CD14-positive monocyte (primary cell): ENCODE measurements at regions not wholly inside any gene's neighbourhood (a gene's known extent, or its start where the extent isn't known, plus 50 kb on each side); places are given as distances from the start of the nearest gene placed in this dataset.
A peak's percentile ranks its signal among the peaks of the same experiment; 100 is the strongest.
"Not testable (repeated sequence)": the region's sequence is repeated elsewhere in the genome, so short reads cannot be mapped to it uniquely, and the experiment has no call there.

Experiments
- DNase-seq, 3 donors: peaks; one replicate each; pipeline ENCODE4 v3.0.0-alpha.2; 2011 to 2022
- H2AFZ ChIP-seq: 2 replicates; pipeline ENCODE4 v1.6.0; 2012; ENCODE audit warnings: mild to moderate bottlenecking, low read depth, low read length, inconsistent platforms; ENCODE audit not compliant: insufficient read depth, poor library complexity, severe bottlenecking
- H3K27ac ChIP-seq, 2 donors: 1 replicate in 1 of 2; 2 replicates in 1 of 2; pipeline ENCODE4 v1.5.1; 2012 to 2013; ENCODE audit warnings: low read length in 2 of 2, control low read depth in 1 of 2, inconsistent platforms in 1 of 2, low read depth in 1 of 2, mild to moderate bottlenecking in 1 of 2
- H3K27me3 ChIP-seq, 2 donors: one replicate each; pipeline versions ENCODE4 v1.6.0 to v1.6.1; 2011 to 2013; ENCODE audit warnings: low read length in 2 of 2; ENCODE audit not compliant: control insufficient read depth in 2 of 2, insufficient read depth in 2 of 2
- H3K36me3 ChIP-seq, 2 donors: replicated peaks in 1 of 2; 1 replicate in 1 of 2; 2 replicates in 1 of 2; pipeline versions ENCODE4 v1.5.1 to v1.6.1; 2012 to 2013; ENCODE audit warnings: low read length in 2 of 2, control low read depth in 1 of 2, inconsistent platforms in 1 of 2, mild to moderate bottlenecking in 1 of 2; ENCODE audit not compliant: insufficient read depth in 2 of 2, control insufficient read depth in 1 of 2
- H3K4me1 ChIP-seq, 2 donors: 1 replicate in 1 of 2; 2 replicates in 1 of 2; pipeline versions ENCODE4 v1.5.1 to v1.6.1; 2012 to 2013; ENCODE audit warnings: low read length in 2 of 2, control low read depth in 1 of 2, inconsistent platforms in 1 of 2, mild to moderate bottlenecking in 1 of 2, moderate library complexity in 1 of 2; ENCODE audit not compliant: insufficient read depth in 2 of 2, control insufficient read depth in 1 of 2
- H3K4me2 ChIP-seq: replicated peaks from 2 replicates; pipeline ENCODE3; 2012; ENCODE audit warnings: low read length, moderate library complexity, mild to moderate bottlenecking; ENCODE audit not compliant: poor library complexity, severe bottlenecking; ENCODE audit errors: extremely low read depth
- H3K4me3 ChIP-seq, 3 experiments: fragments of 200-600 bp in 1 of 3; sonication (generic) in 1 of 3; replicated peaks in 1 of 3; 1 replicate in 2 of 3; 2 replicates in 1 of 3; pipeline ENCODE4 v1.5.1; 2011 to 2013; ENCODE audit warnings: low read length in 3 of 3, mild to moderate bottlenecking in 3 of 3, control low read depth in 2 of 3, low read depth in 2 of 3, inconsistent platforms in 1 of 3, moderate library complexity in 1 of 3
- H3K79me2 ChIP-seq: 2 replicates; pipeline ENCODE4 v1.6.0; 2012; ENCODE audit warnings: mild to moderate bottlenecking, control low read depth, inconsistent platforms, low read length, moderate library complexity; ENCODE audit not compliant: insufficient read depth
- H3K9ac ChIP-seq: 2 replicates; pipeline ENCODE4 v1.6.0; 2017; ENCODE audit warnings: low read length, mild to moderate bottlenecking; ENCODE audit not compliant: insufficient read depth, poor library complexity, severe bottlenecking
- H3K9me3 ChIP-seq, 2 donors: replicated peaks in 1 of 2; 1 replicate in 1 of 2; 2 replicates in 1 of 2; pipeline versions ENCODE4 v1.5.1 to v1.6.1; 2012 to 2013; ENCODE audit warnings: low read length in 2 of 2, control low read depth in 1 of 2; ENCODE audit not compliant: control insufficient read depth in 1 of 2, insufficient read depth in 1 of 2
- H4K20me1 ChIP-seq: 2 replicates; pipeline ENCODE4 v1.6.0; 2012; ENCODE audit warnings: mild to moderate bottlenecking, low read length, control low read depth, moderate library complexity; ENCODE audit not compliant: insufficient read depth
- H3K27ac Mint-ChIP-seq, 7 donors: one replicate each; pipeline ENCODE4 v1.8.0; 2020; ENCODE audit warnings: mild to moderate bottlenecking in 7 of 7, mixed read lengths in 7 of 7, moderate library complexity in 6 of 7, inconsistent platforms in 2 of 7
- H3K27me3 Mint-ChIP-seq, 3 donors: one replicate each; pipeline ENCODE4 v1.8.0; 2021 to 2022; ENCODE audit warnings: low read depth in 3 of 3, mild to moderate bottlenecking in 3 of 3, mixed read lengths in 3 of 3, moderate library complexity in 3 of 3, inconsistent platforms in 1 of 3
- H3K36me3 Mint-ChIP-seq, 2 donors: one replicate each; pipeline ENCODE4 v1.8.0; 2020; ENCODE audit warnings: mixed read lengths in 2 of 2, inconsistent platforms in 1 of 2, mild to moderate bottlenecking in 1 of 2
- H3K4me1 Mint-ChIP-seq: one replicate; pipeline ENCODE4 v1.8.0; 2020; ENCODE audit warnings: mild to moderate bottlenecking, mixed read lengths
- H3K4me3 Mint-ChIP-seq, 2 donors: one replicate each; pipeline ENCODE4 v1.8.0; 2020; ENCODE audit warnings: mild to moderate bottlenecking in 2 of 2, mixed read lengths in 2 of 2, moderate library complexity in 1 of 2
- H3K9me3 Mint-ChIP-seq, 7 donors: one replicate each; pipeline ENCODE4 v1.8.0; 2020 to 2022; ENCODE audit warnings: mixed read lengths in 7 of 7, mild to moderate bottlenecking in 6 of 7, moderate library complexity in 6 of 7, inconsistent platforms in 2 of 7
- WGBS: methylation state at CpG from one replicate; pipeline ENCODE4 v1.1.5; 2013; ENCODE audit warnings: missing lambda C conversion rate; ENCODE audit not compliant: insufficient coverage; 5-methylcytosine and 5-hydroxymethylcytosine counted together
- intact Hi-C, 2 donors: fragments of 100-400 bp; cut with micrococcal nuclease; formaldehyde crosslinking; loops; one replicate each; pipeline versions ENCODE4 v1.15.0 to v1.15.1; 2023
- TF ChIP-seq, protein P1 (sequence below): fragments of 200-600 bp; IDR thresholded peaks from one replicate; pipeline ENCODE4 v1.8.0; 2022; ENCODE audit warnings: antibody characterized with exemption, mild to moderate bottlenecking

- H3K9ac ChIP-seq, result no peak overlapping the region
- no peak overlapping the region for H3K4me3 ChIP-seq
- TF ChIP-seq, protein P1, sequence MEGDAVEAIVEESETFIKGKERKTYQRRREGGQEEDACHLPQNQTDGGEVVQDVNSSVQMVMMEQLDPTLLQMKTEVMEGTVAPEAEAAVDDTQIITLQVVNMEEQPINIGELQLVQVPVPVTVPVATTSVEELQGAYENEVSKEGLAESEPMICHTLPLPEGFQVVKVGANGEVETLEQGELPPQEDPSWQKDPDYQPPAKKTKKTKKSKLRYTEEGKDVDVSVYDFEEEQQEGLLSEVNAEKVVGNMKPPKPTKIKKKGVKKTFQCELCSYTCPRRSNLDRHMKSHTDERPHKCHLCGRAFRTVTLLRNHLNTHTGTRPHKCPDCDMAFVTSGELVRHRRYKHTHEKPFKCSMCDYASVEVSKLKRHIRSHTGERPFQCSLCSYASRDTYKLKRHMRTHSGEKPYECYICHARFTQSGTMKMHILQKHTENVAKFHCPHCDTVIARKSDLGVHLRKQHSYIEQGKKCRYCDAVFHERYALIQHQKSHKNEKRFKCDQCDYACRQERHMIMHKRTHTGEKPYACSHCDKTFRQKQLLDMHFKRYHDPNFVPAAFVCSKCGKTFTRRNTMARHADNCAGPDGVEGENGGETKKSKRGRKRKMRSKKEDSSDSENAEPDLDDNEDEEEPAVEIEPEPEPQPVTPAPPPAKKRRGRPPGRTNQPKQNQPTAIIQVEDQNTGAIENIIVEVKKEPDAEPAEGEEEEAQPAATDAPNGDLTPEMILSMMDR, result no peak
- H3K9me3 ChIP-seq, result no peaks in the 10 kb centered on the region
- Mint-ChIP-seq H3K36me3 (no peaks in the 10 kb centered on the region), H3K9me3 (peaks cover 0 to 10% (median 2%) of the 10 kb centered on the region in 7 donors), H3K27ac (peak overlapping the region in 5 of 7 donors; percentile 1 to 89 (median 43)), H3K4me3 (no peak overlapping the region), H3K27me3 (no peaks in the 10 kb centered on the region), H3K4me1 (peaks cover 22% of the 10 kb centered on the region)
- H3K79me2 ChIP-seq, result no peaks in the 10 kb centered on the region
- 0% methylated on average over 1 of the region's 2 CpGs for WGBS
- intact Hi-C loops, result no loop called here
- H3K4me2 ChIP-seq, result no peak overlapping the region
- no peaks in the 10 kb centered on the region for H3K27me3 ChIP-seq
- H3K4me1 ChIP-seq, result peaks cover 0 to 7% of the 10 kb centered on the region in 2 donors
- DNase-seq, result peak; percentile 37 to 79 (median 40)
- no peaks in the 10 kb centered on the region for H3K36me3 ChIP-seq
- no peaks in the 10 kb centered on the region for H4K20me1 ChIP-seq
- H2AFZ ChIP-seq, result no peak overlapping the region
- H3K27ac ChIP-seq, result peak overlapping the region in 1 of 2 donors; percentile 0
Measured at GRCh38 chr12:107515446-107515958, 170.1 kb upstream of the PWP1 start.

GRCh38 chr12:107517816-107518215 lies 167.8 kb upstream of the PWP1 start:
- H3K4me2 ChIP-seq, H3K27ac Mint-ChIP-seq, H3K27me3 ChIP-seq, H3K27ac ChIP-seq, H4K20me1 ChIP-seq, H3K4me1 ChIP-seq, H3K36me3 Mint-ChIP-seq, H3K79me2 ChIP-seq, H3K27me3 Mint-ChIP-seq, H3K4me3 Mint-ChIP-seq, H3K9me3 ChIP-seq, H3K36me3 ChIP-seq, DNase-seq, H2AFZ ChIP-seq, H3K4me3 ChIP-seq, intact Hi-C loops, H3K9ac ChIP-seq: not testable (repeated sequence)
- no CpG with 5 or more reads among the region's 4 CpGs for WGBS
- H3K9me3 Mint-ChIP-seq, result peaks cover 5 to 18% (median 7%) of the 10 kb centered on the region in 7 donors
- H3K4me1 Mint-ChIP-seq, result peaks cover 25% of the 10 kb centered on the region
